Astrocyte of the cerebellum (primary cell): ENCODE measurements at regions not wholly inside any gene's neighbourhood (a gene's known extent, or its start where the extent isn't known, plus 50 kb on each side); places are given as distances from the start of the nearest gene placed in this dataset.
"Not testable (repeated sequence)": the region's sequence is repeated elsewhere in the genome, so short reads cannot be mapped to it uniquely, and the experiment has no call there.

ENCODE experiments used
- DNase-seq: peaks from one replicate; pipeline ENCODE4 v3.0.0-alpha.2; 2011; ENCODE audit warnings: low read depth
- H3K4me3 ChIP-seq: 2 replicates; pipeline ENCODE4 v1.5.1; 2011; ENCODE audit warnings: mild to moderate bottlenecking, low read depth, low read length, moderate library complexity
- in situ Hi-C: cut with HindIII; loops from 2 replicates; pipeline ENCODE4 v1.10.0; 2017; ENCODE audit warnings: low sequenced_read_pairs
- TF ChIP-seq, protein P1 (sequence below): IDR thresholded peaks from 2 replicates; pipeline ENCODE4 v1.5.1; 2012; ENCODE audit warnings: low read length, low read depth, moderate library complexity, mild to moderate bottlenecking; ENCODE audit errors: missing control alignments

DNA sequence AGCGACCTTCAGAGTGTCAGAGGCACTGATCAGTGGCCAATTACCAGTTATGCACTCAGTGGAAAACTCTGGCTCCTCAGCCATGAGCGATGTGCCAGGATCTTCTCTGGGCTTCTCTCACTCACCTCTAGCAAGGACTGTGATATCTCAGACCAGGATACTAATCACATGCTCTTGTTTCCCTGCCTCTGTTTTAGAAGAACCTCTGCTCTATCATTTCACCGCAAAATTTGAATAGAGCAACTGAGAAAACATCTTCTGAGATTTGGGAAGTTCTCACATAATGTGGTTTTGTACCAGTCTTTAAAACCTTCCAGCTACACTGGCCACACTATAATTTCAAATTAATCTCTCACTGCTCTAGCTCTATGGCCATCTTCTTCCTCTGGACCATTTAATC lies 325.8 kb upstream of the FRG2C start:
- no peak overlapping the region for H3K4me3 ChIP-seq
- in situ Hi-C loops = no loop called here
- no peak for DNase-seq
- TF ChIP-seq, protein P1, sequence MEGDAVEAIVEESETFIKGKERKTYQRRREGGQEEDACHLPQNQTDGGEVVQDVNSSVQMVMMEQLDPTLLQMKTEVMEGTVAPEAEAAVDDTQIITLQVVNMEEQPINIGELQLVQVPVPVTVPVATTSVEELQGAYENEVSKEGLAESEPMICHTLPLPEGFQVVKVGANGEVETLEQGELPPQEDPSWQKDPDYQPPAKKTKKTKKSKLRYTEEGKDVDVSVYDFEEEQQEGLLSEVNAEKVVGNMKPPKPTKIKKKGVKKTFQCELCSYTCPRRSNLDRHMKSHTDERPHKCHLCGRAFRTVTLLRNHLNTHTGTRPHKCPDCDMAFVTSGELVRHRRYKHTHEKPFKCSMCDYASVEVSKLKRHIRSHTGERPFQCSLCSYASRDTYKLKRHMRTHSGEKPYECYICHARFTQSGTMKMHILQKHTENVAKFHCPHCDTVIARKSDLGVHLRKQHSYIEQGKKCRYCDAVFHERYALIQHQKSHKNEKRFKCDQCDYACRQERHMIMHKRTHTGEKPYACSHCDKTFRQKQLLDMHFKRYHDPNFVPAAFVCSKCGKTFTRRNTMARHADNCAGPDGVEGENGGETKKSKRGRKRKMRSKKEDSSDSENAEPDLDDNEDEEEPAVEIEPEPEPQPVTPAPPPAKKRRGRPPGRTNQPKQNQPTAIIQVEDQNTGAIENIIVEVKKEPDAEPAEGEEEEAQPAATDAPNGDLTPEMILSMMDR = no peak

DNA sequence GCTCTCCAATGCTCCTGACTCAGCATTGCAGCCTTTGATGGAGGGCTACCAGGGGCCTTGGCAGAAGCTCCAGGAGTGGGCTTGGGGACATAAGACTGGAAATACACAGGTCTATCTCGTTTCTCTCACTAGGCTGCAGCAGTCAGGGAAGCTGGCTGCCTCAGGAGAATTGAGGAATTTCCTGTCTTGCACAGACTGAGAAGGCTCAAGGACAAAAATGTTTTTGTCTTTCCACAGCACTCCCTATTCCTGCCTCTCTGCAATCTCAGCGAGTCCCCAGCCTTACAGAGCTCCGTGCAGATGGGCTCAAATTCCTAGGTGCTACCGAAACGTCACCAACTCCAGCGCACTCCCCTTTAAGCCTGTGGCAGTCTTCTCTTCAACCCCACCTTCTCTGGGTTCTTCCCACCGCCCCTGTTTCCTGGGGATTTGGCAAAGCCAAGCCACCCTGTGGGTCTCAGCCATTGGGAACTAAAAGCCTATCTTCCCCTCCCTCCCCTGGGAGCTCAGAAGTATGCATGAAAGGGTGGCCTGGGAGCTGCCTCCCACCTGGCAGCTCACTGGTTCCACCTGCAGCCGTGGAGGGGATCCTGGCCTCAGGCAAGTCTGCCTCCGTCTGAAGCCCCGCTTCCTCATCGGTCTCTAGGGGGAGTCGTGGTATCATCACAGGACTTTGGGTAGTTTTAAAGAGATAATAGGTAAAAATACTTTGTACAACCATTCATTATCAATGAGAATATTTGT lies 322.6 kb upstream of the FRG2C start:
- H3K4me3 ChIP-seq = no peak overlapping the region
- TF ChIP-seq, protein P1 = no peak
- in situ Hi-C loops = no loop called here
- no peak for DNase-seq

DNA sequence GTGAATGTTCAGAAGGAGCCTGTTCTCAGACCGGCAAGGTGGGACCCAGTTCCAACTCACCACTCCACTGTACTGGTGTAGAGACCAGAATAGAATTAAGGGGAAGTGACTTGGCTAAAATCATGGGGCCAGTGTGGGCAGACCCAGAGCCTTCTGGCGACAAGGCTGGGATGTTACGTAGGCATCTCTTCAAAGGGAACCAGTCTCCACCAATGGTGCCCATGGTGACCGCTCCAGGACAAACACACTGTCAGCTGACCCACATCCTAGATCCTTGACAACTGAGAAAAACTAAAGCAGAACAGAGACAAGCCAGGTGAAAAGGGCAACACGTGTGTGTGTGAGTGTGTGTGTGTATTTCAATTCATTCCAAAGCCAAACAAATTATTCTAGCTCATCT lies 321.7 kb upstream of the FRG2C start:
- DNase-seq = no peak
- no peak overlapping the region for H3K4me3 ChIP-seq
- TF ChIP-seq, protein P1 = no peak
- in situ Hi-C loops = no loop called here

DNA sequence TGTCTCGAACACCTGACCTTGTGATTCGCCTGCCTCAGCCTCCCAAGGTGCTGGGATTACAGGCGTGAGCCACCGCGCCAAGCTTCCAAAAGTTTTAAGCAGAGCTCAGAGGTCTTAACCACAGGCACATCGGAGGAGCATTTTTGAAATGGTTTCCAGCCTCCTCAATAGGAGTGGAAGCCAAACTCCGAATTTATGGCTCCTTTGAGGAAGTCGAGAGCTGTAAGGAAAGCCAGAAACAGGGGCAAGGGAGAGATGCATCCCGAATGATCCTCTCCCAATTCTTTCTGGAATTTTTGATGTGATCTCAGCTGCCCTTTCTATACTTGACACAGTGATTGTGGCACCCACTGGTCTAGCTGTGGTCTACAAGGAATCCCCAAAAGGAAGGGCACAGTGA lies 313.6 kb upstream of the FRG2C start:
- DNase-seq, H3K4me3 ChIP-seq, in situ Hi-C loops: not testable (repeated sequence)

DNA sequence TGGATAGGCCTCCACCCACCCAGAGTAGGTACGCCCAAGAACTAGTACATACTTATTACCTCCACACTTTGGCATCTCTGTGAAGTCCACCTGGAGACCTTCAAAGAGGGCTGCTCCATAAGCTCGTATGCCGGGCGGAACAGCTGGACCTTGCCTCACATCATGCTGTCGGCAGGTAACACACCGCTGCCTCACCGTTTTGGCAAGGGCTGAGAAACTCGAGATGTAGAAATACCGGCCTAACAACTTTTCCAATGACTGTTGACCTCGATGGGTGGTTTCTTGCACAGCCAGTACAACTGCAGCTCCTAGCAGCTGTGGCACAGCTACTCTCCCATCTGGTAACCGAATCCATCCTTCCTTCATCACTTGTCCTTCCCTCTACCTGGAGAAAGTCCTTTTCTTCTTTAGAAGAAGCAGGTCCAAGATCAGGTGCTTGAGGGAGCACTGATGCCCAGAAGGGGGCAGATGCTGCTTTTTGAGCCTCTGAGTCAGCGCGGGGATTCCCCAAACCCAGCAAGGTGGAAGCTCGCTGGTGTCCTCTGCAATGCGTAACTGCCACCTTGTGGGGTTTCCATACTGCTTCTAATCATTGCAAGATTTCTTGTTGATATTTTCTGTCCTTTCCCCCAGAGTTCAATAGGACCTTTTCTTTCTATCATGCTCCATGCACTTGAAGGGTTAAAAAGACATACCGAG lies 301.9 kb upstream of the FRG2C start:
- DNase-seq, H3K4me3 ChIP-seq, in situ Hi-C loops: not testable (repeated sequence)

DNA sequence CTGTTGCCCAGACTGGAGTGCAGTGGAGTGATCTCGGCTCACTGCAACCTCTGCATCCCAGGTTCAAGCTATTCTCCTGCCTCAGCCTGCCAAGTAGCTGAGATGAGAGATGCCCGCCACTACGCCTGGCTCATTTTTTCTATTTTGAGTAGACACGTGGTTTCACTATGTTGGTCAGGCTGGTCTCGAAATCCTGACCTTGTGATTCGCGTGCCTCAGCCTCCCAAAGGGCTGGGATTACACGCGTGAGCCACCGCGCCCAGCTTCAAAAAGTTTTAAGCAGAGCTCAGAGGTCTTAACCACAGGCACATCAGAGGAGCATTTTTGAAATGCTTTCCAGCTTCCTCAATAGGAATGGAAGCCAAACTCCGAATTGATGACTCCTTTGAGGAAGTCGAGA lies 291.2 kb upstream of the FRG2C start:
- DNase-seq, in situ Hi-C loops, H3K4me3 ChIP-seq: not testable (repeated sequence)

DNA sequence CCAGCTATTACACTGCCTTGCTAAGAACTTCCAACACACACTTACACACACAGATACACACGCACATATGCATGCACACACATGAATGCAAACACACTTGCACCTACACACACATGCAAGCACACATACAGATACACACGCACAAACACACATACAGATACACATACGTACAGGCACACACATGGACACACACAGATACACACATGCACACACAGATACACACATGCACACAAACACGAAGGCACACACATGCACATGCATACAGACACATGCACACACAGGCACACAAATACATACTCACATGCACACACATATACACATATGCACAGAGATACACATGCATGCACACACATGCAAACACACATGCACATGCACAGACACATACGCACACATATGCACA lies 284.3 kb upstream of the FRG2C start:
- in situ Hi-C loops, H3K4me3 ChIP-seq, DNase-seq: not testable (repeated sequence)

DNA sequence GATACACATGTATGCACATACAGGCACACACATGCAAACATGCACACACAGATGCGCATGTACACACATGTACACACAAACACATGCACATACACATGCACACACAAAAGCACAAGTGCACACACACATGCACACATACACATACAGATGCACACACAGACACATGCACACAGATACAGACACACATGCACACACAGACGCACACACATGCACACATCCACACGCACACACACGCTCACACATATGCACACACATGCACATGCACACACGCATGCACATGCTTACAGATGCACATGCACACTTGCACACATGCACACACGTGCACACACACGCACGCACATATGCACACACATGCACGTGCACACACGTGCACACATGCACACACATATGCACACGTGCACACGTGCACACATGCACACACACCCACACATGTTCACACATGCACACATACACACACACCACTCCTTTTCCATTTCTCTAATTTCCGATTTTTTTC lies 283.8 kb upstream of the FRG2C start:
- no peak overlapping the region for H3K4me3 ChIP-seq
- in situ Hi-C loops = no loop called here
- no peak for DNase-seq
- TF ChIP-seq, protein P1 = no peak

DNA sequence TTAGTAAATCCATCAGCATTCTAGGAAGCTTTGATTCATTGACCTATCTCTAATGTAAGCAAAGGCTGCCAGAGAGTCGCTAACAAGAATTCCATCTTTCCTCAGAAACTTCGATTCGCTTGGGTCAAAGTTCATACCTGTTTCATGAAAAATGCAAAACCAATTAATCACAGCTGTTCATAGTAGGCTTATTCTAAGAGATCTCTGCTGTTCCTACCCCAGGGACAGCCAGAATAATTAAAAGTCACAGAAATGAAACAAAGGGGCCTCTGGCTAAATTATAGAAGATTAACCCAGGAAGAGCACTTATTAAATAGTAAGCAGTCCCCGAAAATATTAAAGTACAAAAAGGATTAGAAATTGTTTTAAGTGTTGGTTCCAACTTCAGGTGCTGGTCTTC lies 280.1 kb upstream of the FRG2C start:
- DNase-seq, in situ Hi-C loops, H3K4me3 ChIP-seq: not testable (repeated sequence)

DNA sequence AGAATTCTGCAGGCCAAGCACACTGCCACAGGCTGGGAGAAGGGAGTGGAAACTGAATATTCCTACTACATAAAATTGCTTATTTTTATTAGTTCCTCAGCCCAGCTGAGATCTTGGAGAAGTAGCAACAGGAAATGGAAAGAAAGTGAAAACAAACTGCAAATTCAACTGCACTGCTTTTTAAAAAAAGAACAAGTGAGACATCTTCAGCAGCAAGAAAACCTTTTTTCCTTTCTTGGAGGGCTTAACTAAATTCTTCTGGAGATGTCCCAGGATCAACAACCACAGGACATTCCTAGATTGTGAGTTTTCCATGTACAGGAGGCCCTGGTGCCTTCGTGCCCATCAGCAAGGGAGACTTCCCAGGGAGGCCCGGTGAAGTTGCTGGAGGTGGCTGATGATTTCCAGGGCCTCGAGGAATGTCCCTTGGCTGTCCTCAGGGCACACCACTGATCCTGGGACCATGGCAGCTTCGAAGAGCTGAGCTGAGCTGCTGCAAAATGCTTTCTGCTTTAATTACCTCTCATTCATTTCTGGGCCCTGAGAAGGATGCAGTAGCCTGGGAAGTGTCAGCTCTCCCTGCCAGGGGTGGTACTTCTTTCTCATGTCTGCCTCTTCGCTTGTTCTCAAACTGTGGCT lies 275.5 kb upstream of the FRG2C start:
- in situ Hi-C loops, H3K4me3 ChIP-seq: not testable (repeated sequence)
- DNase-seq = peak; percentile 33

DNA sequence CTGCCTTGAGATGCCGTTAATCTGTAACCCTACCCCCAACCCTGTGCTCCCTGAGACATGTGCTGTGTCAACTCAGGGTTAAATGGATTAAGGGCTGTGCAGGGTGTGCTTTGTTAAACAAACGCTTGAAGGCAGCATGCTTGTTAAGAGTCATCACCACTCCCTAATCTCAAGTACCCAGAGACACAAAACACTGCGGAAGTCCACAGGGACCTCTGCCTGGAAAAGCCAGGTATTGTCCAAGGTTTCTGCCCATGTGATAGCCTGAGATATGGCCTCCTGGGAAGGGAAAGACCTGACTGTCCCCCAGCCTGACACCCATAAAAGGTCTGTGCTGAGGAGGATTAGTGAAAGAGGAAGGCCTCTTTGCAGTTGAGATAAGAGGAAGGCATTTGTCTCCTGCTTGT lies 270.8 kb upstream of the FRG2C start:
- in situ Hi-C loops, DNase-seq, H3K4me3 ChIP-seq: not testable (repeated sequence)

DNA sequence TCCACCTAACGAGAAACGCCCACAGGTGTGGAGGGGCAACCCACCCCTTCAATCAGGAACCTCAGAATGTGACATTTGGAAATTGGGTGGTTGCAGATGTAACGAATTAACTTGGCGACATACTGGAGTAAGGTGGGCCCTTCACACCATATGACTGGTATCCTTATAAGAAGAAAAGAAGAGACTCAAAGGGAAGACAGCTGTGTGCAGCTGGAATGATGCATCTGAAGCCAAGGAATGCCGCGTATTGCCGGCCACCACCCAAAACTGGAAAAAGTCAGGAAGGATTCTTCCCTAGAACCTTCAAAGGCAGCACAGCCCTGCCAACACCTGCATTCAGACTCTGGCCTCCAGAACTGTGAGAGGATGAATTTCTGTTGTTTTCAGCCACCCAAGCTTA lies 270.0 kb upstream of the FRG2C start:
- H3K4me3 ChIP-seq, in situ Hi-C loops, DNase-seq: not testable (repeated sequence)
